Right lobe of liver (tissue), 4 donors: ENCODE measurements at regions not wholly inside any gene's neighbourhood (a gene's known extent, or its start where the extent isn't known, plus 50 kb on each side); places are given as distances from the start of the nearest gene placed in this dataset.

ENCODE experiments used
- POLR2A ChIP-seq: fragments of 450-650 bp; IDR thresholded peaks from one replicate; pipeline ENCODE4 v1.6.1; 2017; ENCODE audit warnings: antibody characterized with exemption, mild to moderate bottlenecking
- TF ChIP-seq, protein P1 (sequence below), 4 donors: fragments of 200-600 bp in 3 of 4; fragments of 450-650 bp in 1 of 4; IDR thresholded peaks; one replicate each; pipeline versions ENCODE4 v1.5.1 to v1.8.0; 2016 to 2022; ENCODE audit warnings: antibody characterized with exemption in 4 of 4, mild to moderate bottlenecking in 2 of 4
- donor health status: DM: no; HTN: no; CAD: no.
- donor health status: DM: no; HTN: no; CAD: no.
- donor health status: DM: no; HTN: yes; CAD: no.

DNA sequence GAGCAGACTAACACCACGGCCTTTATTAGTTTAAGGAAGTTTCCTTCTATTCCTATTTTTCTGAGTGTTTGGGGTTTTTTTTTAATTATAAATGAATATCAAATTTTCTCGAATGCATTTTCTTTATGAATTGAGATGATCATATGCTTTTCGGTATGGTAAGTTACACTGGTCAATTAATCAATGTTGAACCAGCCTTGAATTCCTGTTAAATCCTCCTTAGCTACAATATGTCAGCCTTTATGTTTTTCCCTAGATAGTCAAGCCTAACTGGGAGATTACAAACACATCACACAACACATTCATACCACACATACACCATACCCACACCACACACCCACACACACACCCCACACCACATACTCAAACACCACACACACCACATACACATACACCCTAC, 247.6 kb downstream of the BRD1 start:
- TF ChIP-seq, protein P1, sequence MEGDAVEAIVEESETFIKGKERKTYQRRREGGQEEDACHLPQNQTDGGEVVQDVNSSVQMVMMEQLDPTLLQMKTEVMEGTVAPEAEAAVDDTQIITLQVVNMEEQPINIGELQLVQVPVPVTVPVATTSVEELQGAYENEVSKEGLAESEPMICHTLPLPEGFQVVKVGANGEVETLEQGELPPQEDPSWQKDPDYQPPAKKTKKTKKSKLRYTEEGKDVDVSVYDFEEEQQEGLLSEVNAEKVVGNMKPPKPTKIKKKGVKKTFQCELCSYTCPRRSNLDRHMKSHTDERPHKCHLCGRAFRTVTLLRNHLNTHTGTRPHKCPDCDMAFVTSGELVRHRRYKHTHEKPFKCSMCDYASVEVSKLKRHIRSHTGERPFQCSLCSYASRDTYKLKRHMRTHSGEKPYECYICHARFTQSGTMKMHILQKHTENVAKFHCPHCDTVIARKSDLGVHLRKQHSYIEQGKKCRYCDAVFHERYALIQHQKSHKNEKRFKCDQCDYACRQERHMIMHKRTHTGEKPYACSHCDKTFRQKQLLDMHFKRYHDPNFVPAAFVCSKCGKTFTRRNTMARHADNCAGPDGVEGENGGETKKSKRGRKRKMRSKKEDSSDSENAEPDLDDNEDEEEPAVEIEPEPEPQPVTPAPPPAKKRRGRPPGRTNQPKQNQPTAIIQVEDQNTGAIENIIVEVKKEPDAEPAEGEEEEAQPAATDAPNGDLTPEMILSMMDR (IDR thresholded peaks at IDR 0.05), result no peak
- TF ChIP-seq POLR2A, result no peak
